Endodermal cell (in vitro differentiated cells): ENCODE measurements at regions not wholly inside any gene's neighbourhood (a gene's known extent, or its start where the extent isn't known, plus 50 kb on each side); places are given as distances from the start of the nearest gene placed in this dataset.

Source experiments
- DNase-seq: peaks from one replicate; pipeline ENCODE4 v3.0.0-alpha.2; 2017
- H3K27ac ChIP-seq: 2 replicates; pipeline ENCODE4 v1.5.1; 2013; ENCODE audit warnings: mild to moderate bottlenecking, low read depth, low read length, moderate library complexity
- H3K27me3 ChIP-seq: 2 replicates; pipeline ENCODE4 v1.6.1; 2013; ENCODE audit warnings: mild to moderate bottlenecking, low read length, moderate library complexity; ENCODE audit not compliant: insufficient read depth, control insufficient read depth, poor library complexity, severe bottlenecking
- H3K36me3 ChIP-seq: 2 replicates; pipeline ENCODE4 v1.7.0; 2013; ENCODE audit warnings: mild to moderate bottlenecking, low read length, moderate library complexity; ENCODE audit not compliant: control insufficient read depth, insufficient read depth
- H3K4me1 ChIP-seq: one replicate; pipeline ENCODE4 v1.7.0; 2013; ENCODE audit warnings: low read length; ENCODE audit not compliant: control insufficient read depth, insufficient read depth
- H3K4me3 ChIP-seq: 2 replicates; pipeline ENCODE4 v1.5.1; 2013; ENCODE audit warnings: mild to moderate bottlenecking, low read length, moderate library complexity
- H3K9ac ChIP-seq: 2 replicates; pipeline ENCODE4 v1.6.1; 2013; ENCODE audit warnings: mild to moderate bottlenecking, low read length, moderate library complexity; ENCODE audit not compliant: poor library complexity, severe bottlenecking; ENCODE audit errors: extremely low read depth
- H3K9me3 ChIP-seq: 2 replicates; pipeline ENCODE4 v1.6.1; 2013; ENCODE audit warnings: mild to moderate bottlenecking, low read length, moderate library complexity; ENCODE audit not compliant: control insufficient read depth
- H3K27ac Mint-ChIP-seq: 2 replicates; pipeline ENCODE4 v1.8.0; 2020; ENCODE audit warnings: mixed read lengths
- H3K27me3 Mint-ChIP-seq: 2 replicates; pipeline ENCODE4 v1.8.0; 2021; ENCODE audit warnings: mild to moderate bottlenecking, mixed read lengths; ENCODE audit not compliant: insufficient read depth
- H3K36me3 Mint-ChIP-seq: 2 replicates; pipeline ENCODE4 v1.8.0; 2020; ENCODE audit warnings: low read depth, mixed read lengths
- H3K4me1 Mint-ChIP-seq: 2 replicates; pipeline ENCODE4 v1.8.0; 2020; ENCODE audit warnings: mixed read lengths
- H3K4me3 Mint-ChIP-seq: 2 replicates; pipeline ENCODE4 v1.8.0; 2020; ENCODE audit warnings: mild to moderate bottlenecking, moderate library complexity, mixed read lengths
- H3K9me3 Mint-ChIP-seq: 2 replicates; pipeline ENCODE4 v1.8.0; 2020; ENCODE audit warnings: mild to moderate bottlenecking, mixed read lengths
- CTCF ChIP-seq: fragments of 200-600 bp; sonication (generic); conservative IDR thresholded peaks from 2 replicates; pipeline ENCODE4 v1.5.0; 2021; ENCODE audit warnings: antibody characterized with exemption, mild to moderate bottlenecking
- WGBS, 2 experiments: methylation state at CpG; one replicate each; pipeline versions ENCODE4 v1.1.5 to v1.1.7; 2013; ENCODE audit warnings: missing lambda C conversion rate in 2 of 2, mixed read lengths in 1 of 2; ENCODE audit not compliant: insufficient coverage in 1 of 2, insufficient read length in 1 of 2; 5-methylcytosine and 5-hydroxymethylcytosine counted together

GRCh38 chr9:129319076-129319937, 141.2 kb upstream of the IER5L start:
- Histone ChIP-seq H3K9me3 (no peaks in the 10 kb centered on the region), H3K27ac (no peak overlapping the region), H3K4me1 (no peaks in the 10 kb centered on the region), H3K27me3 (no peaks in the 10 kb centered on the region), H3K9ac (no peak overlapping the region), H3K36me3 (no peaks in the 10 kb centered on the region), H3K4me3 (no peak overlapping the region)
- H3K9me3 Mint-ChIP-seq = no peaks in the 10 kb centered on the region
- H3K27me3 Mint-ChIP-seq = no peaks in the 10 kb centered on the region
- H3K27ac Mint-ChIP-seq = no peak overlapping the region
- no peak overlapping the region for H3K4me3 Mint-ChIP-seq
- no peak for TF ChIP-seq CTCF
- peaks cover 6% of the 10 kb centered on the region for H3K4me1 Mint-ChIP-seq
- peak; percentile 39 for DNase-seq
- H3K36me3 Mint-ChIP-seq = no peaks in the 10 kb centered on the region
- WGBS, 2 experiments = 91 to 96% methylated on average over 15 to 30 of the region's 30 CpGs

DNA sequence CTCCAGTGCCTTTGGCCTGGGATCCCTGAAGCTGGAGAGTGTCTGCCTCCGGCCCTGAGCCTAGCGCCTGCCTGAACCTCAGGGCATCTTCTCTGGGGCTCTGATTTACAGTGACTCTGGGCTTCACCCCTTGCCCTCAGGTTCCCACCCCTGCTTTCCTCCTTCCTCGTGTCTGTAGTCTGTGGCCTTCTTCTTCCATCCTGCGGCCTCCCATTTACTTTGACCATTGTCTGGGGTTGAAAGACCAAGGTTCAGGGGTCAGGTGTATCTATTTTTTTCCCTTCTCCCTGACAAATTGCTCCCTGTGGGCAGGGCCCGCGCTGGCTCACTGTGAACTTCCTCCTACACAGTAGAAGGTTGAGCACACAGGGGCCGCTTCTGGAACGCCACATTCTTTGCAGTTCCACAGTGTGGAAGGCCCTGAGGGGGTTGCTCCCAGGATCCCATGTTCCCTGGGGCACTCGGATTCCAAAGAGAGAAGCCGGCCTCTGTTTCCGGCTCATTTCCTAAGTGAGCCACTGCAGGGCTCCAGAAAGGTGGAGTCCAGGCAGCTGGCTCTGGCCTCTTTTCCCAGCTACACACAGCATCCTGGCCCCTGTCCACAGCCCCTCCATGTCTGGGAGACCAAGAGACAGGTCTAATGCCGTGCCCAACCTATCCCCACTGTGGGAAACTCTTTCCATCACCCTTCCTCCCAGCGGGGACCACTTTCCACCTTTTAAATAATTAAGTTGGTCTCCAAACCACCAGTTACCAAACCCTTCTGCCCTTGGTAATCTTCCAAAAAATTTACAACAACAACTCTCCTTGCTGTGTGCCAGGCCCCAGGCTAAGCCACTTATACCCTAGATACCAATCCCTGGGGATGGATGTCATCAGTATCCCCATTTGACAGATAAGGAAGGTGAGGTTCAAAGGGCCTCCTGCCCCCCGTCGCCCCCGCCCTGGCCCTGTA, 140.3 kb upstream of the IER5L start:
- H3K27ac Mint-ChIP-seq = no peak overlapping the region
- Histone ChIP-seq H3K27me3 (no peaks in the 10 kb centered on the region), H3K9ac (no peak overlapping the region), H3K4me1 (no peaks in the 10 kb centered on the region), H3K4me3 (no peak overlapping the region), H3K27ac (no peak overlapping the region), H3K9me3 (no peaks in the 10 kb centered on the region), H3K36me3 (no peaks in the 10 kb centered on the region)
- H3K36me3 Mint-ChIP-seq = no peaks in the 10 kb centered on the region
- 90 to 94% methylated on average over 6 to 16 of the region's 16 CpGs for WGBS, 2 experiments
- no peak for TF ChIP-seq CTCF
- no peaks in the 10 kb centered on the region for H3K9me3 Mint-ChIP-seq
- no peak overlapping the region for H3K4me3 Mint-ChIP-seq
- DNase-seq = peak; percentile 46
- H3K27me3 Mint-ChIP-seq = no peaks in the 10 kb centered on the region
- peaks cover 6% of the 10 kb centered on the region for H3K4me1 Mint-ChIP-seq

- Histone ChIP-seq H3K4me1 (no peaks in the 10 kb centered on the region), H3K9ac (no peak overlapping the region), H3K9me3 (no peaks in the 10 kb centered on the region), H3K4me3 (no peak overlapping the region), H3K36me3 (no peaks in the 10 kb centered on the region), H3K27ac (no peak overlapping the region), H3K27me3 (no peaks in the 10 kb centered on the region)
- no peak overlapping the region for H3K27ac Mint-ChIP-seq
- no peaks in the 10 kb centered on the region for H3K27me3 Mint-ChIP-seq
- WGBS, 2 experiments = 81 to 87% methylated on average over 6 to 13 of the region's 13 CpGs
- no peak for TF ChIP-seq CTCF
- peaks cover 2% of the 10 kb centered on the region for H3K4me1 Mint-ChIP-seq
- DNase-seq = peak; percentile 85
- H3K9me3 Mint-ChIP-seq = no peaks in the 10 kb centered on the region
- no peaks in the 10 kb centered on the region for H3K36me3 Mint-ChIP-seq
- H3K4me3 Mint-ChIP-seq = no peak overlapping the region
These were observed 139.3 kb upstream of the IER5L start for GRCh38 chr9:129317179-129318011.
